ENCODE measurements at regions not wholly inside any gene's neighbourhood (a gene's known extent, or its start where the extent isn't known, plus 50 kb on each side); places are given as distances from the start of the nearest gene placed in this dataset.
A peak's percentile ranks its signal among the peaks of the same experiment; 100 is the strongest.

- no peak for DNase-seq (ENCODE audit: low read depth)
- H3K4me3 ChIP-seq (ENCODE audit: low read depth, low read length): no peak overlapping the region
- TF ChIP-seq, protein P1, sequence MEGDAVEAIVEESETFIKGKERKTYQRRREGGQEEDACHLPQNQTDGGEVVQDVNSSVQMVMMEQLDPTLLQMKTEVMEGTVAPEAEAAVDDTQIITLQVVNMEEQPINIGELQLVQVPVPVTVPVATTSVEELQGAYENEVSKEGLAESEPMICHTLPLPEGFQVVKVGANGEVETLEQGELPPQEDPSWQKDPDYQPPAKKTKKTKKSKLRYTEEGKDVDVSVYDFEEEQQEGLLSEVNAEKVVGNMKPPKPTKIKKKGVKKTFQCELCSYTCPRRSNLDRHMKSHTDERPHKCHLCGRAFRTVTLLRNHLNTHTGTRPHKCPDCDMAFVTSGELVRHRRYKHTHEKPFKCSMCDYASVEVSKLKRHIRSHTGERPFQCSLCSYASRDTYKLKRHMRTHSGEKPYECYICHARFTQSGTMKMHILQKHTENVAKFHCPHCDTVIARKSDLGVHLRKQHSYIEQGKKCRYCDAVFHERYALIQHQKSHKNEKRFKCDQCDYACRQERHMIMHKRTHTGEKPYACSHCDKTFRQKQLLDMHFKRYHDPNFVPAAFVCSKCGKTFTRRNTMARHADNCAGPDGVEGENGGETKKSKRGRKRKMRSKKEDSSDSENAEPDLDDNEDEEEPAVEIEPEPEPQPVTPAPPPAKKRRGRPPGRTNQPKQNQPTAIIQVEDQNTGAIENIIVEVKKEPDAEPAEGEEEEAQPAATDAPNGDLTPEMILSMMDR (conservative IDR thresholded peaks at IDR 0.05; ENCODE audit: low read depth, low read length): no peak
These were observed 140.5 kb downstream of the NPR3 start for GRCh38 chr5:32851559-32852173.

GRCh38 chr5:32852535-32852934 is 141.4 kb downstream of the NPR3 start:
- TF ChIP-seq, protein P1 (conservative IDR thresholded peaks at IDR 0.05; ENCODE audit: low read depth, low read length): peak; percentile 61
- DNase-seq (ENCODE audit: low read depth): peak; percentile 93
- no peak overlapping the region for H3K4me3 ChIP-seq (ENCODE audit: low read depth, low read length)

DNA sequence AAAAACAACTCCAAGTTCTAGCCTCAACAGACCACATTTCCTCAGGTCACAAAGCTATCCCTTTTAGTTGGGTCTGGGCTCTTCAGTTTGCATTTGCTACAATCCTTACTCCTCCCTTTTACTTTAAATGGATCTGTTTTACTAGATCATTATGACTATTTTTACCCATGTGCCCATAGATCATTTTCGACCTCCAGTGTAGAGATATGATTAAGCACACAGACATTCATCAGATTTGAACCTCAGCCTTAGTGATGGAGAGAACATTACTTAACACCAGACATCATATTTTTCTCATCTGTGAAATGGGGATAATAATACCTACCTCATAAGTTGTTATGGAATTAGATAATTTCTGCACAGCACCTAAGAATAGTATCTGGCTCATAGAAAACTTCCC is 141.9 kb downstream of the NPR3 start:
- no peak overlapping the region for H3K4me3 ChIP-seq (ENCODE audit: low read depth, low read length)
- TF ChIP-seq, protein P1 (conservative IDR thresholded peaks at IDR 0.05; ENCODE audit: low read depth, low read length): no peak
- no peak for DNase-seq (ENCODE audit: low read depth)

DNA sequence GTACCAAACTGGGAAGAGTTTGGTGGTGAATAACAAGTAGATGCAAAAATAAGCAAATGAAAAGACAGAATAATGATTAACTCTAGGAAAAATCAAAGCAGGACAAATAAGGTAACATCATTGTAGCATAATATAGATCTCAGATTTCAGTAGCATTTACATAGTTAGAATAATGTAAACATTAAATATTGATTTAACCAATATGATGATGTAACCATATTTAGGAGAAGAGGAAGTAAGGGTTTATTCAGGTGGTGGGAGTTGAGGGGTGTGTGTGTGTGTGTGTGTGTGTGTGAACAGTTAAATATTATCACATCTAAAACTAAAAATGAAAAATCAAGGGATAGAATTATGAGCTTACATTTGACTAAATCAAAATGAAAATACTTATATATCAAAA is 143.4 kb downstream of the NPR3 start:
- H3K4me3 ChIP-seq (ENCODE audit: low read depth, low read length): no peak overlapping the region
- TF ChIP-seq, protein P1 (conservative IDR thresholded peaks at IDR 0.05; ENCODE audit: low read depth, low read length): no peak
- DNase-seq (ENCODE audit: low read depth): no peak

- TF ChIP-seq, protein P1 (conservative IDR thresholded peaks at IDR 0.05; ENCODE audit: low read depth, low read length): no peak
- no peak for DNase-seq (ENCODE audit: low read depth)
- no peak overlapping the region for H3K4me3 ChIP-seq (ENCODE audit: low read depth, low read length)
These were observed 148.1 kb downstream of the NPR3 start for GRCh38 chr5:32859211-32859641.

- no peak for DNase-seq (ENCODE audit: low read depth)
- TF ChIP-seq, protein P1 (conservative IDR thresholded peaks at IDR 0.05; ENCODE audit: low read depth, low read length): no peak
- H3K4me3 ChIP-seq (ENCODE audit: low read depth, low read length): no peak overlapping the region
These were observed 154.4 kb downstream of the NPR3 start for GRCh38 chr5:32865475-32865874.

DNA sequence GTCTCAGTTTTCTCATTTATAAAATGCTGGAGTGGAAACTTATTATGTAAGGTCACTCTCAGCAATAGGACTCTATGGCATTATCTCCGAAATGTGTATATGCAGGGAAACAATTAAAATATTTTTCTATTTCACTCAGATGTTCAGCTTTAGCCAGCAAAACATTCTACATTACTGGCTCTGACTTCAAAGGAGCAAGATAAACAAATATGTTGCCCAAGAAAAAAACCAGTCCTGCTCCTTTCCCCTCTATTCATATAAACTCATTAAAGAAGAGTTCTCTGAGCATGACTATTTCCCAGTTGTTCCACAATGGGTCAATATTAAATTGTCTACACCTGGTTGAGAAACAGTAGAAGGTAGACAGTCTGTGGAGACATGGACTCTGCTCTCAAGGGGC is 155.0 kb downstream of the NPR3 start:
- H3K4me3 ChIP-seq (ENCODE audit: low read depth, low read length): no peak overlapping the region
- no peak for DNase-seq (ENCODE audit: low read depth)
- TF ChIP-seq, protein P1 (conservative IDR thresholded peaks at IDR 0.05; ENCODE audit: low read depth, low read length): no peak

All from choroid plexus epithelial cell (primary cell).